NT2/D1 (cell line): ENCODE measurements at regions not wholly inside any gene's neighbourhood (a gene's known extent, or its start where the extent isn't known, plus 50 kb on each side); places are given as distances from the start of the nearest gene placed in this dataset.

Experiments
- SUZ12 ChIP-seq: IDR thresholded peaks from 2 replicates; pipeline ENCODE4 v1.6.1; 2011; ENCODE audit not compliant: insufficient read length, insufficient read depth; ENCODE audit errors: extremely low read depth
- YY1 ChIP-seq: IDR thresholded peaks from 2 replicates; pipeline ENCODE4 v1.6.1; 2011; ENCODE audit not compliant: insufficient read length, insufficient read depth

DNA sequence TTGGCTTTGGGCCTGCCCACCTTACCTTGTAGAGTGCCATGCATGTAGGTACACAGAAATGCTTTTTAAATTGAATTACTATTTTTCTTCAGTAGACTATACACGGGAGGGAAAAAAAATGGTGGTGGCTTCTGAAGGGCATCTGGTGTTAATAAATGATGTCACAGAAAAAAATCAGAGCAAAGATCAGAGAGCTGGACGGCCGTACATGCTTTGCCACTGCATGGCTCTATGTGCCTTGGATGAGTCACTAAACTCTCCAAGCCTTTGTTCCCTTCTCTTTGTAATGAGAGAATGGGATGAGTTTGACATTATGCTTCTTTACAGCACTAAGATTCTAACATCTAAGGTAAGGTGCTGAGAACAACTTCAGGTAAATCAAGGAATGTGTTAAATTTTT is 376.4 kb upstream of the DDHD1 start:
- TF ChIP-seq SUZ12: no peak
- no peak for TF ChIP-seq YY1
